ENCODE measurements at regions not wholly inside any gene's neighbourhood (a gene's known extent, or its start where the extent isn't known, plus 50 kb on each side); places are given as distances from the start of the nearest gene placed in this dataset.

GRCh38 chr2:6425032-6425431, 440.7 kb downstream of the CMPK2 start:
- no peak for DNase-seq

- DNase-seq, result no peak
Observed at GRCh38 chr2:6429210-6429986, 436.3 kb downstream of the CMPK2 start.

GRCh38 chr2:6434438-6434837, 431.3 kb downstream of the CMPK2 start:
- DNase-seq, result no peak

- DNase-seq, result no peak
Observed at GRCh38 chr2:6441800-6442199, 423.9 kb downstream of the CMPK2 start.

GRCh38 chr2:6442252-6442985, 423.3 kb downstream of the CMPK2 start:
- DNase-seq, result no peak

- DNase-seq, result no peak
Observed at GRCh38 chr2:6443061-6443823, 422.5 kb downstream of the CMPK2 start.

- DNase-seq, result no peak
Observed at GRCh38 chr2:6444514-6444913, 421.2 kb downstream of the CMPK2 start.

- DNase-seq, result no peak
Observed at GRCh38 chr2:6445156-6445555, 420.6 kb downstream of the CMPK2 start.

GRCh38 chr2:6446938-6447608, 418.6 kb downstream of the CMPK2 start:
- no peak for DNase-seq

- no peak for DNase-seq
Observed at GRCh38 chr2:6448893-6449292, 416.8 kb downstream of the CMPK2 start.

- DNase-seq, result no peak
Observed at GRCh38 chr2:6449343-6449742, 416.4 kb downstream of the CMPK2 start.

- no peak for DNase-seq
Observed at GRCh38 chr2:6452702-6453481, 412.8 kb downstream of the CMPK2 start.

- DNase-seq, result no peak
Observed at GRCh38 chr2:6454286-6454990, 411.3 kb downstream of the CMPK2 start.

GRCh38 chr2:6459138-6459537, 406.6 kb downstream of the CMPK2 start:
- DNase-seq, result no peak

GRCh38 chr2:6470518-6470917, 395.2 kb downstream of the CMPK2 start:
- DNase-seq, result no peak

GRCh38 chr2:6471419-6471818, 394.3 kb downstream of the CMPK2 start:
- DNase-seq, result no peak

GRCh38 chr2:6474161-6475140, 391.3 kb downstream of the CMPK2 start:
- DNase-seq, result no peak

GRCh38 chr2:6475155-6475940, 390.4 kb downstream of the CMPK2 start:
- DNase-seq, result no peak

- DNase-seq, result no peak
Observed at GRCh38 chr2:6480514-6480913, 385.2 kb downstream of the CMPK2 start.

- no peak for DNase-seq
Observed at GRCh38 chr2:6482256-6482655, 383.5 kb downstream of the CMPK2 start.
